ENCODE measurements at regions not wholly inside any gene's neighbourhood (a gene's known extent, or its start where the extent isn't known, plus 50 kb on each side); places are given as distances from the start of the nearest gene placed in this dataset.

DNA sequence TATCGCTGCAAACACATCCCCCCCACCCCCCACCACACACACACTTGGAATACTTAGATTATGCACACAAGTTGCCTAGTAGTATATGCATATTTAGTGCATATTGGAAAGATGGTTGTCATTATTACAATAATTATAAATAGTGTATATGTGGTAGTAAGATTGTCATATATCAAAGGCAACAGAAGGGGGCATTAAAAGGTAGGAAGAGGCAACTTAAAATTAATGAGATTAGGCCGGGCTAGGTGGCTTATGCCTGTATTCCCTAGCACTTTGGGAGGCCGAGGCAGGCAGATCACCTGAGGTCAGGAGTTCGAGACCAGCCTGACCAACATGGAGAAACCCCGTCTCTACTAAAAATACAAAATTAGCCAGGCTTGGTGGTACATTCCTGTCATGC lies 52.1 kb downstream of the GSC start:
- no peak for DNase-seq

DNA sequence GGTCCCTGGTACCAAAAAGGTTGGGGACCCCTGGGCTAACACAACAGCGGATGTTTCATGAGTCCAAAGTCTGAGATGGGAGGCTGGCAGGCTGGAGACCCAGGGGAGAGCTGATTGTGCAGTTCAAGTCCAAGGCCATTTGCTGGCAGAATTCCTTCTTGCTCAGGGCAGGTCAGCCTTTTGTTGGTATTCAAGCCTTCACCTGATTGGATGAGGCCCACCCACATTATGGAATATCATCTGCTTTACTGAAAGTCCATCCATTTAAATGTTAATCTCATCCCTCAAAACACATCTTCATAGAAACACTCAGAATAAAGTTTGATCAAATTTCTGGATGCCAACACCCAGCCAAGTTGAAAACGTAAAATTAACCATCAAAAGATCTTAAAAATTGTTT lies 52.9 kb downstream of the GSC start:
- DNase-seq = no peak

DNA sequence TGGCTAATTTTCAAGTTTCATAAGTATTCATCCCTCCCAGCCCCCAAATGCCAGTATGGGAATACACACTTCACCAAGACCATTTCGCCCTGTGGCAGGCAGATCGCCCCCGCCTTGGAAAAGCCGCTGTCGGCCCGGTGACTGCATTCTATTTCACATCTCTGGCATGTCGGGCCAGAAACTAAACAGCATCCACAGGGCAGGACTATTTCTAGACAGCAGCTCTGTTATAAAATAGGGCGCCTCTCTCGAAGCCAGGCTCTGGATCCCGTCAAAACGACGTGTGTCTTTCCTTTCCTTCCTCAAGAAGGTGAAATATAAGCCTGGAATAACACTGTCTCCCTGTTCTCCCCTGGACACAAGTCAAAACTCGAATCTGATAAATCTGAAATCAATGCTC lies 56.8 kb downstream of the GSC start:
- no peak for DNase-seq

DNA sequence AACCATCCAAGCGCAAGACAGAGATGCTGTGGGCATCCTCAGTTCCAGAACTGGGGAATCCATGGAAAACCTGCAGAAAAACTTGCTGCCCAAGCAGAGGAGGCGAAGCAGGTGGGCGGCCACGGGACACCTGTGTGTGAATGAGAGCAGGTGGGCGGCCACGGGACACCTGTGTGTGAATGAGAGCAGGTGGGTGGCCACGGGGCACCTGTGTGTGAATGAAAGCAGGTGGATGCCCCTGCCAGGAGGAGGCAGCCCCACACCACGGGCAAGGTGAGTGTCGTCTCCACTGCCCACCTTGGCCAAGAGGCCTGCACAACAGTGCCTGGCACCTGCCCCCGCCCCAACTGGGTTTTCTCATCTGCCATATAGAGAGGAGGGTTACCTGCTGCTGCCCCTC lies 59.2 kb downstream of the GSC start:
- no peak for DNase-seq

DNA sequence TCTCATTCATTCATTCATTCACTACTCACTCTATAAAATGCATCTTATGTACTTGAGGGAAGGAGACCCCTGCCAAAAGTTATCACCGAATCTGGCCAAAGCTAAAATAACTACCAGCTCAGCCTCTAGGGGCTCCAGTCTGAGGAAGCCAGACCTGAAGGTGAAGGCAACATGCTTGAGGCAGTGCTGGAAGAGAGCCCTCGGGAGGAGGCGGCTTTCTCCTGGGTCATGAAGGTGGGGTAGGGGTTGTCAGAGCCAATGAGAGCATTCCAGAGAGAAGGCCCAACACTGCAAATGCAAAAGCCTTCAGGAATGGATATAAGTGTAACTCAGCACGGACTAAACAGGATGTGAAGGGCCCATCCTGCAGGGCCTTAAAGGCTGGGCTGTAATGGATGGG lies 62.4 kb downstream of the GSC start:
- DNase-seq = no peak

DNA sequence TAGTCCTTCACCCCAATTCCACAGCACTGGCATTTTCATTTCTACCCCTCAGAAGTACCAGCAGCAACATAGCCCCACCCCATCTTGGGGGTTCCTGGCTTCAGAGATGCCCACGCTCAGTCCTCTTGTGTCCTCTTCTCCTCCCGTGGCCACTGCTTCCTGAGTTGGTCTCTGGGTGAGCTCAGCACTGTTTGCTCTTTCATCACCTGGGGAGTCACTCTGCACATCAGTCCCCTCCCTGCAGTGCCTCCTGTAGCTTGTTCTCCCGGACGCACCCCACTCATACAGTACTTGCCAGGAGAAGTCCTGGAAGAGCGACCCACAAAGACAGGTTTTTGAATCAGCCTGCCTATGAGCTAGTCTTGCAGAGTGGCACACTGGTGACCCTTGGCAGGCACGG lies 63.8 kb downstream of the GSC start:
- DNase-seq = no peak

DNA sequence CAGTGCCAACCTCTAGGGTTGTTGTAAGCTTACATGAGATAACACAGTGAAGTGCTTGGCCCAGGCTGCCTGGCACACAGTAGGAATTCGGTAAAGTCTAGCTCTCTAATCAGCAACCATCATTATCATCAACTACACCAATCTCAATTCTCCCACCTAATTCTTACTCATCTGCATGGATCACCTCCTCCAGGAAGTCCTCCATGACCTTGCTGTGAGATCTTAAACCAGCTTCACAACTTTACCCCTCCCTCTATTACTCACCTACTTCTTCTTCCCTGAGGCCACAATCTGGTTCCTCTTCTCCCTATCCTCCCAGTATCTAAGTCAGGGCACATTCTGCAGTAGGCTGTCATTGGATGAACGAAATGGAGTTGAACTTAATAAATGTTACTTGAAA lies 67.3 kb downstream of the GSC start:
- DNase-seq = no peak

DNA sequence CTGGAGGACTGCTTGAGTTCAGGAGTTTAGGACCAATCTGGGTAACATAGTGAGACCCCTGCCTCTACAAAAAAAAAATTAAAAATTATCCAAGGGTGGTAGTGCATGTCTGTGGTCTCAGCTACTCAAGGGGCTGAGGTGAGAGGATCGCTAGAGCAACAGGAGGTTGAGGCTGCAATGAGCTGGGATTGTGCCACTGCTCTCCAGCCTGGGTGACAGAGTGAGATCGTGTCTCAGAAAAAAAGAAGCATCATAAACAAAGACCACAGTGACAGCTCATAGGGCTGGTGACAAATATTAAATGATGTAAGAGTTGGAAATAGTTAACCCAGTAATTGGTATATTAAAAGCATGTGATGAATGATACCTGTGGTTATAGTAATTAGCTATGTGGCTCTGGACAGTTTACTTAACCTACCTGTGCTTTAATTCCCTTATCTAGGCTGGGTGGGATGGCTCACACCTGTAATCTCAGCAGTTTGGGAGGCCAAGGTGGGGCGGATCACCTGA lies 68.0 kb downstream of the GSC start:
- DNase-seq = no peak

DNA sequence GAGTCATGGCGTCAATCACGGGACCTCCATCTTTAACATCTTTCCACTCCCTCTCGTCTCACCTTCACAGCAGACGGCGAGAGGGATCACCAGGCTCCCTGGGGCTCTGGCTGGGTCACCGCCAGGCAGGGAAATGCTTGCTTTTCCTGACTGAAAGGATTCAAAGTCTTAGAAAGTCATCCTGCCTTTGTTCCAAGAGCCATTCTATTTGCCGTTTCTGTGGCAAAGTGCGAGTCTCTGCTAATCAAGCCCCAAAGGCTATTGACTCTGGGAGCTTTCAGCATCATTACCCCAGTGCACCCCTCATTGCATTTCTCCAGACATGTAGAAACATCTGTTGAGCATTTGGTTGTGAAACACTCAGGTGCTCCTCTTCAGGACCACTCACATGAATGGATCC lies 69.6 kb downstream of the GSC start:
- DNase-seq = no peak

DNA sequence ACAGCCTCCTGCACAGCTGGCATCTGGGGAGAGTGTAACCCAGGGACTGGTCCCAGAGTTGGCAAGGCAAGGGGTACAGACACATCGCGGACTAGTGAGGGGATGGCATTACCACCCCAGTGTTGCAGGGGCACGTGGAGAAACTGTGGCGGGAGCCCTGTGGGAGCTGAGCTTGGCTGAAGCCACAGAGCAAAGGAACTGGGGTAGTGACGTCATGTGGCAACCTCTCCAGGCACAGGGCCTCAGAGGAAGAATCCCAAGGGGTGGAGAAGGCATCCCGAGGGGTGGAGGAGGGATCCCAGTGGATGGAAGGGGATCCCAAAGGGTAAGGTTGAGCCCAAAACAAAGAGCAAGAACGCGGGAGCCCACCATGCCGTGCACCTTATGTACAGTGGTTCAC lies 70.1 kb downstream of the GSC start:
- DNase-seq = no peak

DNA sequence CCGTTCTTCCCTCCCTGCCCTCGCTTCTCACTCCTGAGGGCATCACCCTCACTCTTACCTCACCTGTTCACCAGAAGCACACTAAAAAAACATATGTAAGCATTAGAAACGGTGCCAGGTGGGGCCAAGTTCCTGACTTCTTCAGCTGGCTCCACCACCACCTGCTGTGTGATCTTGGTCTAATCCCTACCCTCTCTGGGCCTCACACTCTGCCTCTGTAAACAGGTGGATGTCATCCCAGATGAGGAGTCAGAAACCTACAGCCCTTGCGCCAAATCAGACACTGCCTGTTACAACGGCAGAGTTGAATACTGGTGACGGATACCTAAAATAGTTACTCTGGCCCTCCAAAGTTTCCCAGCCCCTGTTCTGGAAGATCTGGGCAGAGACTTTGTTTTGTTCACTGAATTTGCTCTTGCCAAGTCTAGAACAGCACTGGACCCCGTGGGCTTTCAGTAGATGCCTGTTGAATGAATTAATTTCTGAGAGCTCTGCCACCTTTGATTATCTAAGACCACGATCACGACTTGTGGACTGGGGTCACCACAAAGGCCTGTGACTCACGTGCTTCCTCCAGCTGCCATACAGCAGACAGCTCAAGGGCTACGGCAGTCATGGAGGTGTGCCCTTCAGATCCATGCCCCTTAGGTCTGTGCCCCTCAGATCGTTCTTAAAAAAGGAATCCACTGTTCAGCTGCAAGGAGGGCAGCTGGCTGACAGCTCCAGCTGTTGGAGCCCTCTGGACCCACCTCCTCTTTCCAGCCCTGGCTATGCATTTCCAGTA lies 71.9 kb downstream of the GSC start:
- DNase-seq = no peak

DNA sequence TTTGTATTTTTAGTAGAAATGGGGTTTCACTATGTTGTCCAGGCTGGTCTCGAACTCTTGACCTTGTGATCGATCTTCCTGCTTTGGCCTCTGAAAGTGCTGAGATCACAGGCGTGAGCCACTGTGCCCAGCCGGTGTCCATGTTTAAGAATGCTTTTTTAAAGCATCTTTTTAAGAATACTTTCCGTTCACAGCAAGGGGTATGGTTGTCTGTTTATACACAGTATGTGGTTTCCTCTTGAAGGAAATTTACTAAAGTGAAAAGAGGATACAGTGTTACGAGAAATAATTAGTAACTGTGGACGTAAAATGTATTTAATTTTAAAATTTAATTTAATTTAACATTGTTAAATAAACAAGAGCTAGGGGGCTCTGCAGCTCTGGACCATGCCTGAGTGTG lies 73.4 kb downstream of the GSC start:
- DNase-seq = no peak

DNA sequence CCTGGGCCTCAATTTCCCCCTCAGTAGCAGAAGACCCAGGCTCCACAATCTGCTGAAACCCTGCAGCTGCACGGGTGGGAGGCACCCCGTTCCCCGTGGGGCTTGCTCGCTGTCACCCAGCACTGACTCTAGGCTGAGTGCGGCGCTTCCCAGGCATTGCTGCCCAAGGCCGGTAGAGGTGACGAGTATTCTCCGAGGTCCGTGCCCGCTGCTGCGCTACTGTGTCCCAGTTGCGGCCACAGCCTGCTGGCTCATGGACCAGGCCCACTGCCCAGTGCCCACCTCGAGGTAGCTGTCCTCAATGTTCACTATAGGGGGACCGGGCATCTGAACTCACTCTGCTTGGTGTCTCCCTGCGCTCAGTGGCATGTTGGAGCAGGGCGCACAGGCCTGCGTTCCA lies 74.7 kb downstream of the GSC start:
- DNase-seq = no peak

DNA sequence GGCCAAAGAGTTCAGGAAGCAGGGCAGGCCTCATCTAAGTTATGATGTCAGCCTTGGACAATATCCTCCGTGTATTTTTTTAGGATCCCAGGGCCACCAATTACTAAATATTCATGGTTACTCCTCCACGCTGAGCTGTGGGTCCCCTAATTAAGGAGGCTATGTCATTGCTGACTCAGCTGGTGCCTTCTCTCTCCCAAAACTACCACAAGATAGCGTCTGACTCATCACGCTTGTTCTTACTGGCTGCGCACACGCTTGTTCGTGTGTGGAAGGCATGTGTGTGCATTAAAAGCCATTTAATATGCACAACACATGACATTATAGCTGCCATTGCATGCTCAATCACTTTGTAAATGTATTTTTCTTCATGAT lies 78.3 kb downstream of the GSC start:
- no peak for DNase-seq

DNA sequence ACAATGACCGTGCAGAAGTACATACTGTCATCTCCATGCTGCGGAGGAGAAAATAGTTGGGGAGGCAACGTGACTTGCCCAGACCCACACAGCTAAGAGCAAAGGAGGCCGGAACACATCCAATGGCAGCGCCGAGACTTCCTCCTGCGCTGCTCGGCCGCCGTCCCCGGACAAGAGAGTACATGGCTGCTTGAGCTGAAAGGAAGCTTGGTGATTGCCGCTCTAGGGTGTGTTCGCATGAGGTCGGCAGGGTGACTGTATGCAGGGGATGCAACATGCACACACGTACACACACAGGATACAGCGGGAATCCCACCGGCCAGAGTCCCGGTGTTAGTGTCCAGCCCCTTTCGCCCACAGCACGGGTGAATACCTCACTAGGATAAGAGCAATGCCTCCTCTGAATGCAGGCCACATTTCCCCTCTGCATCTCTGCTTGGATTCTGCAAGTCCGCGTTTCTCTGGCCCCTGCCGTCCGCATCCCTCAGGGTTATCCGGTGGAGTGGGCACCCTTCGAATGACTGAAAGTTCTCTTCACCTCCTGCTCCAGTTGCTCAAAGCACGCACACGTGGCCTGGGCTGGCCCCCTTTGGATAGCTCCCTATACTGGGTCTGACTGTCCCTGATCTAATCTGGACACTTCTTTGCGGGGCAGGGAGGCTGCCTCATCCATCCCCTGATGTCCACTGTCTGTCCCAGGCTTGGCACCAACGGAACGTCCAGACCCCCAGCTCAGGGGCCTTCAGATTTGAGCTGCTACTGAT lies 78.8 kb downstream of the GSC start:
- no peak for DNase-seq

DNA sequence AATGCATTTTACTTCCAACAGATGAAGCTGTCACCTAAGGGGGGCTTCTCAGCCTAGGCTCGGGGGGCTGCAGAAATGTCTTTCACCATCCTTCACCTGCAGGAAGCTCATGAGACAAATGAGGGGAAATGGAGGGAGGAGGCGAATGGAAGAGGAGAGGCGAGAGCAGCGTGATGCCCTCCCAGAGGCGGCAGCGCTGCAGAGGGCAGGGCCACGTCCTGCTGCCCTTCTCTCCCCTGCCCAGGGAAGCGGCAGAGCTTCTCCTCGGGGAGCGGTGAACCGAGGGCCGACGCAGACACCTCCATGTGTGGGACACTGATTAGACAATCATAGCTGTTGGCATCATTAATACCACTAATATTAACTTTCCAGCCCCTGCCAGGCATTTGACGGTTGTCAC lies 78.3 kb downstream of the SERPINA3 start:
- no peak for DNase-seq

DNA sequence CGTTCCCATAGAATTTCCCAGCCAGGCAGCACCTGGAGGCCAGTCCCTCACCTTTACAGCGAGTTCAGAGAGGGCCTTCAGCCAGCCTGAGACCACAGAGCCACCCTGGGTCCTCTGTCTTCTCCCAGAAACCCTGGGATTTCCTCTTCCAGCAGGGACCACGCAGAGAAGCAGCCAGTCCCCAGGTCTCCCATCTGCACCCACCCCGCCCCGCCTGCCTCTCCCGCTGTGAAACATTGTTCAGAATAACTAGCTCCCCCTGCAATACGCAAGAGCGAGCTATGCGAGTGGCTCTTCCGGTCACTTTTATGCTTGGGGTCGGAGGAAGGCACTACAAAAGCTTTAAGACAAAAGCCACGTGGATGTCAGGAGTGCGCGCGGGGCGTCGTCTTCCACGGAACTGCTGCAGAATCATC lies 77.8 kb downstream of the SERPINA3 start:
- no peak for DNase-seq

DNA sequence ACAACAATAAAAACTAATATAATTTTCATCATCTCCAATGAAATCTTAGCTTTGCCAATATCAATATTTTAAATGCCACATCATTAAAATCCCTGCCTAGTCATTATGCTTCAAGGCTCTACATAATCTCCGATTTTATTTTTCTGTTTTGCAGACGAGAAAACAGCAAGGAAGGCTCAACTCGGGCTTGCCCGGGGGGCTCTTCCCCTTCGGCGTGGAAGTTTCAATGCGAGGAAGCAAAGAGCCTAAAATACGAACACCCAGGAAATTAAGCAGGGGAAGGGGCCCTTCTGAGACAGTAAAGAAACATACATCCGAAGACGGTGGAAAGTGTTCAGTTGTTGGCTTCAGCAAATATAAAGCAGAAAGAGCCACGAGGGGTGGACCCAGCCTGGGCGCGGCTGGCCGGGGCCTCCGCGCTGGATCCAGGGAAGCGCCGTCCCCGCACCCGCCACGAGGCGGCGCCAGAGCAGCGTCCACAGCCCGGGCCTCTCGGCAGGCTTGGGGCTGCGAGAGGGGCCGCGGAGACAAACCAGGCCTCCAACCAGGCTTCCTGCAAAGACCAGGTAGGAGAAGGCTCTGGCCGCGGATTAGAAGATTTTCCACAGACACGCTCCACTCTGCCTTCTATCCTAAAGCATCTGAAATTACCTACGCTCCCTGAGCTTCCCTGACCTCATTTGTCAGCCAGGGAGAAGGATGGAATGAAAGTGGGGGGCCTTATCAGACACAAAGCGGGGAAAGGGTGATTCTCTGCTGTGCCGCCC lies 77.2 kb downstream of the SERPINA3 start:
- peak; percentile 49 for DNase-seq

DNA sequence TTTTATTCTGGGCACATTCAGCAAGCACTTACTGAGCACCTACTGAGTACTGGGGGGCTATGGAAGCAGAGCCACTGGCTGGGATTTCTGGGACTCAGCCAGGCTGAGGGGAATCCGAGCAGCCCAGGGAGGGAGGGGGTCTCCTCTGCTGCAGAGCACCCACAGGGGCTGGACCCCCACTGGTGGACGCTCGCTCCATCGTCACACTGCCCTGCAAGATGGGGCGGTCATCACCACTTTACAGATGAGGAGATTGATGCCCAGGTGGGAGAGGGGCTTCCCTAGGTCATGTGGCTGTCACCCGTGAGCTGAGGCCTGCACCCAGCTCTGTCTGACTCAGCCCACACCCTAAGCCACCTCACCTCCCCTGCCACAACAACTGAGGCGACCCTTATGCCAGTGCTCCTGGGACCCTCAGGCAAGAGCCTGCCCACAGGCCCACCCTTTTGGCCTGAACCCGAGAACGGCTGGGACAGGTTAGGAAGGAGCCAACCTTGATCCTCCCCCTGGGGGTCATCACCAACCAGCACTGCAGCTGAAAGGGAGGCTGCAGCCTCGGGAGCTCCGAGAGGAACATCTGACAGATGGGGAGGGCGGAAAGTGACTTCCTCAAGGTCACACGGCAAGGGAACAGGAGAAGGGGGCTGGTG lies 74.4 kb downstream of the SERPINA3 start:
- no peak for DNase-seq

DNA sequence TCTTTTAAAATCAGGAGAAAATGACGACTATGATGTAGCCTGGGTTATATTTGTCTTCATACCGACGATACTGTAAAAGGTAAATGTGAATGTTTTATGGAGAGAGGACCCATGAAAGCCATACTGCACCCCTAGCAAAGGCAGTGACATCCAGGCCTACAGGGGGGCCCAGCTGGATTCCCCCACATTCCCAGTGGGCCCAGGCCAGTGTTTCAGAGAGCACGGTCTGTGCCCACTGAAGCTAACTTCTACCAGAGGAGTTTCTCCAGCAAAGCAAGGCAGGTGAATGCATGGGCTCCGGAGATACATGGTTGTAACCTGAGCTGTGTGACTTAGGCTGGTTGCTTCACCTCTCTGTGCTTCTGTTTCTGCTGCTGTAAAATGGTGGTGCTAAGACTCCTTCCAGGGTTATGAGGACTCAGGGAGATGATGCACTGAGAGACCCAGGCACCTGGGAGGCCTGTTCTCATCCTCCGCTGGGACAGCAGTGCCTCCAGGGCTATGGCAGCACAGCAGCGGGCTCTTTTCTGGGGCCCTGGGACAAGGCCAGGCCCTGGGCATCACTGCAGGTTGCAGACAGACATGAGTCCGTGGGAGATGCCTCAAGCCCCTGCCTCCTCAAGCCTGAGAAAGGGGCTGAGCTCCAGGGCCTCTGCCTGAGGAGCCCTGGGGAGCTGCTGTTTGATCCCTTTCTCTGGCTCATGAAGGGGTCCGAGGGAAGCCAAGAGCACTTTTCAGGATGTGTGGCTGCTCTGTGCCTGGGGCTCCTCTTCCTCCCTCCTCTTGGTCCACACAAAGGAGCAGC lies 73.7 kb downstream of the SERPINA3 start:
- DNase-seq = no peak

DNA sequence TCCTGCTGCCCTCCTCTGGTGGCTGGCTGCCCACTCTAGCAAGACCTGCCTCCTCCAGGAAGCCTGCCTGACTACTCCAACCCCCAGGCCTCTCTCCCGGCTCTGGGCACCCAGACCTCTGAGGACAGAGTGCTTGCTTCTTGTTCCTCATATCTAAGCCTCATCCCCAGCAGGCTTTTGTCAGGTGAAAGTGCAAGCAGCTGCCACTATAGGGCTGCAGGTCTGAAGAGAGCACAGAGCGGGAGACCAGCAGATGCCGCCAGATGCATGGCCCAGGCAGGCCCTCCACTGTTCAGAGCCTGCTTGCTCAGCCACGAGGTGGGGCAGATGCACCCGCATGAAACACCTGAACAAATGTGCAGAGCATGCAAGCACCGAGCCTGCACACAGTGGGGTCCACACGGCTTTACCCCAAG lies 73.0 kb downstream of the SERPINA3 start:
- peak; percentile 18 for DNase-seq

DNA sequence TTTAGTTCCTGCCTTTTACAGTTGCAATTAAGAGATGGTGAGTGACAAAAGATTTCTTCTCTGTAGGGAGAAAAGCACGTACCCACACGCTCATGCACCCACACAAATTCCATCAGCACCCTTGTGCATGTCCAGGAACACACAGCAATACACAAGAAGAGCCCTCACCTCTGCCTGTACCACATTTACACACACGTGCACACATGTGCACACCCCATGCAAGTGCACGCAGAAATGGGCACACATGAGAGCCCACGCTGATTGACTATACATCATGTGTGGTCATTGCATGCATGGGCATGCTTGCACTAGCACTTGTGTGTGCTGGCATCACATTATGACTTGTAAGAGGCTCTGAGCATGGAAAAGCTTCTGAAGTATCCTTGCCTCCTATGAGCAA lies 70.5 kb downstream of the SERPINA3 start:
- no peak for DNase-seq
